ENCODE measurements at regions not wholly inside any gene's neighbourhood (a gene's known extent, or its start where the extent isn't known, plus 50 kb on each side); places are given as distances from the start of the nearest gene placed in this dataset.
"Not testable (repeated sequence)": the region's sequence is repeated elsewhere in the genome, so short reads cannot be mapped to it uniquely, and the experiment has no call there.

DNA sequence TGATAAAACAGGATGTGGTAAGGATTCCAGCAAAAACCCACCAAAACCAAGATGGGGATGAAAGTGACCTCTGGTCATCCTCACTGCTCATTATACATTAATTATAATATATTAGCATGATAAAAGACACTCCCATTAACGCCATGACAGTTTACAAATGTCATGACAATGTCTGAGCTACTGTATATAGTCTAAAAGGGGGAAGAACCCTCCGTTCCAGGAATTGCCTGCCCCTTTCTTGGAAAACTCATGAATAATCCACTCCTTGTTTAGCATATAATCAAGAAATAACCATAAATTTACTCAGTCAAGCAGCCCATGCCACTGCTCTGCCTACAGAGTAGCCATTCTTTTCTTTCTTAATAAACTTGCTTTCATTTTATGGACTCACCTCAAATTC, 96.4 kb upstream of the VLDLR start:
- TF ChIP-seq, protein P1, sequence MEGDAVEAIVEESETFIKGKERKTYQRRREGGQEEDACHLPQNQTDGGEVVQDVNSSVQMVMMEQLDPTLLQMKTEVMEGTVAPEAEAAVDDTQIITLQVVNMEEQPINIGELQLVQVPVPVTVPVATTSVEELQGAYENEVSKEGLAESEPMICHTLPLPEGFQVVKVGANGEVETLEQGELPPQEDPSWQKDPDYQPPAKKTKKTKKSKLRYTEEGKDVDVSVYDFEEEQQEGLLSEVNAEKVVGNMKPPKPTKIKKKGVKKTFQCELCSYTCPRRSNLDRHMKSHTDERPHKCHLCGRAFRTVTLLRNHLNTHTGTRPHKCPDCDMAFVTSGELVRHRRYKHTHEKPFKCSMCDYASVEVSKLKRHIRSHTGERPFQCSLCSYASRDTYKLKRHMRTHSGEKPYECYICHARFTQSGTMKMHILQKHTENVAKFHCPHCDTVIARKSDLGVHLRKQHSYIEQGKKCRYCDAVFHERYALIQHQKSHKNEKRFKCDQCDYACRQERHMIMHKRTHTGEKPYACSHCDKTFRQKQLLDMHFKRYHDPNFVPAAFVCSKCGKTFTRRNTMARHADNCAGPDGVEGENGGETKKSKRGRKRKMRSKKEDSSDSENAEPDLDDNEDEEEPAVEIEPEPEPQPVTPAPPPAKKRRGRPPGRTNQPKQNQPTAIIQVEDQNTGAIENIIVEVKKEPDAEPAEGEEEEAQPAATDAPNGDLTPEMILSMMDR (conservative IDR thresholded peaks at IDR 0.05; ENCODE audit: low read depth, low read length) = no peak
- DNase-seq (ENCODE audit: low read depth) = no peak
- no peak overlapping the region for H3K4me3 ChIP-seq (ENCODE audit: low read length)

DNA sequence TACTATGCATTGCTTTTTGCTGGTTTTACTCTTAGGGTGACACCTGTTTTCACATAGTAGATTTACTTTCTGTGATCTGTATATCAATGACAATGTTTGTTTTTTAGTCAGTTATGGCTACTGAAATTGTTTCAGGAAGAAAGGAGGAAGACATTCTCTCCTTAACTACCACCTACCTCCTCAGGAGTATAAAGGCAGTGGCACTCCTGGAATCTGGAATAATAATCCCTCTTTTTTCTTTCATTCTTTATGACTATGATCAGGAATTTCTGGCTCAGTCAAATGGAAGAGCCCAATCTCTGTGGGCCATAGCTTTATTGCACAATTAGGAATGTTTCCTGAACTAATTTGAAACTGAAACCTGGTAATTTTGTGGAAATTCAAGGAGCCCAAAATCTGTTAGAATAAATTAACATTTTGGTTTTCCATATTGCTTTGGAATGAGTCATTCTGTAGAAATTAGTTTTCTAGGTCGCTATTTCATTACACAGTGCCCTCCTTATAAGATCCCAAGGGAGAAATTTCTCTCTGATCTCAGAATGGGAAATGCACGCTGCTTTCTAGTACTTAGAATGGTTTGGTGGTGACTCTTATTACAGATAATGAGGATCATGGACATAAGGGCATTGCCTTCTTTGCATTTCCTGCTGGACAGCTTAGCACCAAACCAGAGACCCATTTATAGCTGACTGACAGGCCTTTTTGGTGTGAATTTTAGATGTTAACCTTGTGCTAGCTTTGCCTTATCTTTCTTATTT, 95.3 kb upstream of the VLDLR start:
- no peak overlapping the region for H3K4me3 ChIP-seq (ENCODE audit: low read length)
- TF ChIP-seq, protein P1 (conservative IDR thresholded peaks at IDR 0.05; ENCODE audit: low read depth, low read length) = no peak
- no peak for DNase-seq (ENCODE audit: low read depth)

DNA sequence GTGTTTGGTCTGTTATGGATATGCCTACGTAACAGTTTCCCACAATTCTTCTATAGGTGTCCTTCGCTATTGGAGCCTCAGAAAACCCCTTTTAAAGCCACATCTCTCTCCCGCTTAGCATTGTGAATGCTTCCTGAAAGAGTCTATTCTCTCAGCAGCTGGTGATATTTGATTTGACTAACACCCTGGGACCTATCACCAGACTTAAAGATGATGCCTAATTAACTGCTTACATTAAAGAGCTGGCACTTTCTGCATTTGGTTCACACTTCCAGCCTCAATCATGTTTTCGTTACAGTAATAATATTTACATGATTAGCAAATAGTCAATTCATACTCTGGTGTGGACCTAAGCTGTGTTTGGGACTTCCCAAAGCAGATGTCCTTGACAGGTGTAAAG, 90.1 kb upstream of the VLDLR start:
- DNase-seq (ENCODE audit: low read depth) = no peak
- no peak overlapping the region for H3K4me3 ChIP-seq (ENCODE audit: low read length)
- TF ChIP-seq, protein P1 (conservative IDR thresholded peaks at IDR 0.05; ENCODE audit: low read depth, low read length) = no peak

DNA sequence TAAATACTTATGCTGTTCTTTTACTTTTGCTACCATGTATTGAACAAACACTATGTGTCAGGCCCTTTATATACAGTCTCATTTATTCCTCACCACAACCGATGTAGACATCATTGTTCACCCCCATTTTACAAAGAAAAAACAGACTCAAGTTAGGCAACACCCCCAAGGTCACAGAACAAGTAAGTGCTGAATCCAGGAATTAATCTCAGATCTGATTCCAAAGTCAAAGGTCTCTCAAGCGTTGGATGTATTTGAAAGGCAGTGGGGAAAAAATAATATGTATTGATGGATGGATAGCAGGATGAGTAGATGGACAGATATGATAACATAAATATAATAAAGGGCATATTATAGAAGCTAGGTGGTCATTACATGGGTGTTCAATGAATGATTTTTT, 85.1 kb upstream of the VLDLR start:
- no peak overlapping the region for H3K4me3 ChIP-seq (ENCODE audit: low read length)
- no peak for DNase-seq (ENCODE audit: low read depth)
- TF ChIP-seq, protein P1 (conservative IDR thresholded peaks at IDR 0.05; ENCODE audit: low read depth, low read length) = no peak

DNA sequence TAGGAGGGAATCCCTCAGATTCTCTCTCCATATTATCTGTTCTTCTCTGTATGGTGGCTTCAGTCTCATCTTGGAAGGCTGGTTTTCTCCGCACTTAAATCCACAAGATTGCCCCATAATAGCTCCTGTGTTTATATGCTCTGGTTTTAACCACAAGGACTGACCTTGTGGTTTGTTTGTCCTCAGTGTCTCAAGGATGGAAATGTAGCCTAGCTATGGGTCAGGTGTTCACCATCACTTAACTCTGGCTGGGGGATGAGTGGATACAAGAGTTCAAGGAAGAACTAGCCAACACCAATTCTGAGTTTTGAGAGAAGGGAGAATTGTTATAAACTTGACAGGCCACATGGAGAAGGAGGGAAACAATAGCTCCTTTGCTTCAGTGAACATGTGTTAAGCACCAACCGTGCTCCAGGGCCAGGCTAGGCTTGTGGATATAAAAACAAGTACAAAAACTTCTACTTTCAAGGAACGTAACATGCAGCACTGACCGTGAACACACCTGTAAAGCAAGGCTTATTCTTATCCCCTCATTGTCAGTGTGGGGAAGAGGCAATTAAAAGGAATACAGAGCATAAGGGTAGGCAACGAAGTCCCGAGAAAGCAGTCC, 75.6 kb upstream of the VLDLR start:
- no peak for DNase-seq (ENCODE audit: low read depth)
- no peak overlapping the region for H3K4me3 ChIP-seq (ENCODE audit: low read length)
- TF ChIP-seq, protein P1 (conservative IDR thresholded peaks at IDR 0.05; ENCODE audit: low read depth, low read length) = no peak

DNA sequence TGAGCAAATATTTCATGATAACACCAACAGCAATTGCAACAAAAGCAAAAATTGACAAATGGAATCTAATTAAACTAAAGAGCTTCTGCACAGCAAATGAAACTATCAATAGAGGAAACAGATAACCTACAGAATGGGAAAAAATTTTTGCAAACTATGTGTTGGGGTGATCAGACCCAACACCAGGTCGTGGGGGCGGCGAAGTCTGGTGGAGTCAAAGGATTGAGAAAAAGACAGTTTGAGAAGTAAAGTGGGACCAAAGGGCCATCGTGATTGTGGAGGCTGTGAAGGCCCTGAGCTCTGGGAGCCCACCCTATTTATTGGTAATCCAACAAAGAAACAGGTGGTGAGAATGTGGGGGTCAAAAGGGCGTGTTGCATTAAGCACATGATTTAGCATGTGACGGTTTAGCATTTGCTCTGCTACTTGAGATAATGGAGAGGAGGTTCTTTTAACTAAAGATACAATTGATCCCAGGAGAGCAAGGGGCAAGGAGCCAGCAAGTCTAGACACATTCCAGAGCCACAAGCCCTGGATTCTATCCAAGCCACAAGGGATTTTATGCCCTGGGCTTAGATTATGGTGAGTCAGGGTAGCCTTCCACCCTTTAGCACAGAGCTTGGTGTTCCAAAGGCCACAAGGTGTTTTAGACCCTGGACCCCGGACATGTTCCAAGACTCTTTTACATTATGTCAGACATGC, 65.5 kb upstream of the VLDLR start:
- DNase-seq (ENCODE audit: low read depth) = peak; percentile 29
- not testable (repeated sequence) for H3K4me3 ChIP-seq (ENCODE audit: low read length)

DNA sequence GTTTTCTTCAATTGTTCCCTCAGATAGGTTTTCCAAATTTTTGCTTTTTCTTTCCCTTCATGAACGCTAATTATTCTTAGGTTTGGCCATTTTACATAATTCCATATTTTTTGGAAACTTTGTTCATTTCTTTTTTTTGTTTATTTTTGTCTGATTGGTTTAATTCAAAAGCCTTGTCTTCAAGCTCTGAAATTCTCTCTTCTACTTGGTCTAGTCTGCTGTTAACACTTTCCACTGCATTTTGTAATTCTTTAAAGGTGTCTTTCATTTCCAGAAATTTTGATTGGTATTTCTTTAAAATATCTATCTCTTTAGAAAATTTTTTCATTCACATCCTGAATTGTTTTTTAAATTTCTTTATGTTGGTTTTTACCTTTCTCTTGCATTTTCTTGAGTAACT, 63.9 kb upstream of the VLDLR start:
- H3K4me3 ChIP-seq (ENCODE audit: low read length) = no peak overlapping the region
- DNase-seq (ENCODE audit: low read depth) = no peak
- TF ChIP-seq, protein P1 (conservative IDR thresholded peaks at IDR 0.05; ENCODE audit: low read depth, low read length) = no peak
